ENCODE measurements at regions not wholly inside any gene's neighbourhood (a gene's known extent, or its start where the extent isn't known, plus 50 kb on each side); places are given as distances from the start of the nearest gene placed in this dataset.

- no peaks in the 10 kb centered on the region for H3K27me3 ChIP-seq (ENCODE audit: control insufficient read depth in 1 of 2, insufficient read depth in 1 of 2, low read length in 2 of 2)
- H3K27ac ChIP-seq (ENCODE audit: low read length, poor library complexity, severe bottlenecking), result no peak overlapping the region
- H2BK12ac ChIP-seq (ENCODE audit: low read length in 2 of 2), result no peak overlapping the region
- H3K4me2 ChIP-seq (ENCODE audit: low read length, poor library complexity, severe bottlenecking), result no peak overlapping the region
- 97% methylated on average over 8 of the region's 8 CpGs for WGBS
- DNase-seq, result no peak
- H3K18ac ChIP-seq (ENCODE audit: low read depth in 1 of 2, low read length in 2 of 2), result no peak overlapping the region
- H3K4ac ChIP-seq (ENCODE audit: low read depth in 1 of 2, low read length in 2 of 2), result no peak overlapping the region
- no peak overlapping the region for H2AK5ac ChIP-seq (ENCODE audit: low read length, severe bottlenecking)
- H3K9me3 ChIP-seq (ENCODE audit: control insufficient read depth, low read length), result no peaks in the 10 kb centered on the region
- no peak overlapping the region for H2BK15ac ChIP-seq (ENCODE audit: low read depth, poor library complexity, severe bottlenecking)
- H3K4me1 ChIP-seq (ENCODE audit: control insufficient read depth, insufficient read depth, low read depth, low read length), result peaks cover 5% of the 10 kb centered on the region
- H2AFZ ChIP-seq (ENCODE audit: low read depth, low read length), result no peak overlapping the region
- peaks cover 3 to 67% of the 10 kb centered on the region in 2 experiments for H3K36me3 ChIP-seq (ENCODE audit: control insufficient read depth in 1 of 2, insufficient read depth in 2 of 2, low read depth in 1 of 2, low read length in 2 of 2)
- no peak overlapping the region for H2BK5ac ChIP-seq (ENCODE audit: low read depth, low read length, poor library complexity, severe bottlenecking)
- no peak overlapping the region for H4K91ac ChIP-seq (ENCODE audit: low read length)
- H4K8ac ChIP-seq (ENCODE audit: low read length), result no peak overlapping the region
- H3K14ac ChIP-seq (ENCODE audit: low read length in 2 of 2), result no peak overlapping the region
- no peak overlapping the region for H3K9ac ChIP-seq (ENCODE audit: low read length)
- no peak overlapping the region for H2BK120ac ChIP-seq (ENCODE audit: low read depth, low read length)
- no peak overlapping the region for H3K23ac ChIP-seq (ENCODE audit: low read length in 2 of 2)
- no peaks in the 10 kb centered on the region for H3K79me1 ChIP-seq (replicated peaks; ENCODE audit: low read length, poor library complexity, severe bottlenecking)
- H3K4me3 ChIP-seq (ENCODE audit: insufficient read depth in 1 of 2, low read depth in 1 of 2, low read length in 2 of 2), result no peak overlapping the region
Measured at GRCh38 chr14:95415993-95416392, 96.3 kb upstream of the CLMN start.

DNA sequence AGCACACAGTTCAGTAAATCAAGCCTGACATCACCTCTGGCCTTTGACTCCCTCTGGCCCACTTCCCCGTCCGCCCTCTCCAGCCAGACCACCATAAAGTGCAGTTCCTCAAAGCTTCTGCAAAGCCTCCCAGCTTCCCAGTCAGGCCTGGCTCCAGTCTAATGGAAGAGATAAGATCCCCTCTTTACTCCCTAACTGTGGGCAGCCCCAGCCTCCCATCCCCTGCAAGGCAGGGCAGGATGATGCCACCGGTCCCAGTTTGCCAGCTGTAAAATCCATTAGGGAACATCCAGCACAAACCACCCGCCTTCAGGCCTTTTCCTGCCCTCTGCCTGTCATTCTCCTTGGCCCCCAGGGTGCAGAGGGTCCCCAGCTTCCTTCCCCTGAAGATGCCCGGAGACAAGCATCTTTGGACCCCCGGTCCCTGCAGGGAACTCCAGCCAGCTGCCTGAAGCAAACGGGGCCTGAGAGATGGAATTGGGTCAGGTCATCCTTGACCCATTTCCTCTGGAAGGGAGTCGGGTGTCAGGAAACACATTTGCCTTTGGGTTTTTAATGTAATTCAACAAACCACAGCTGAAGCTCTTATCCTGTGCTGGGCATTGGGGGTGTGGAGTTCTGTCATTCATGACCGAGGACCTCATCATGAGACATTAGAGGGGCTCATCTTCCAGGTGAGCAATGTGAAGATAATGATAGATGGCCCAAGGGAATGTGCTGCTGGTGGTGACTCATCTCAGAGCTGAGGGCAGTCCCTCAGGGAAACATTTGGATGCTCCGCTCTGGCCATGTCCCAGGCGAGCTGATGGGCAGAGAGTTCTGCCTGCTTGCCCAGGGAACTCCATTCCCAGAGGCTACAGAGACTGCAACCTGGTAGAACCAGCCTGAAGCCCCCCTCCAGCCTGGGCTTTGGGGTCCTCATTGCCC lies 93.8 kb upstream of the CLMN start:
- H3K36me3 ChIP-seq (ENCODE audit: control insufficient read depth in 1 of 2, insufficient read depth in 2 of 2, low read depth in 1 of 2, low read length in 2 of 2), result peaks cover 3 to 63% of the 10 kb centered on the region in 2 experiments
- H3K23ac ChIP-seq (ENCODE audit: low read length in 2 of 2), result no peak overlapping the region
- no peak overlapping the region for H3K4me2 ChIP-seq (ENCODE audit: low read length, poor library complexity, severe bottlenecking)
- no peak for DNase-seq
- no peak overlapping the region for H2BK12ac ChIP-seq (ENCODE audit: low read length in 2 of 2)
- H3K4ac ChIP-seq (ENCODE audit: low read depth in 1 of 2, low read length in 2 of 2), result no peak overlapping the region
- H4K8ac ChIP-seq (ENCODE audit: low read length), result no peak overlapping the region
- H2AK5ac ChIP-seq (ENCODE audit: low read length, severe bottlenecking), result no peak overlapping the region
- H3K27me3 ChIP-seq (ENCODE audit: control insufficient read depth in 1 of 2, insufficient read depth in 1 of 2, low read length in 2 of 2), result no peaks in the 10 kb centered on the region
- no peak overlapping the region for H3K4me3 ChIP-seq (ENCODE audit: insufficient read depth in 1 of 2, low read depth in 1 of 2, low read length in 2 of 2)
- H3K18ac ChIP-seq (ENCODE audit: low read depth in 1 of 2, low read length in 2 of 2), result no peak overlapping the region
- H3K79me1 ChIP-seq (replicated peaks; ENCODE audit: low read length, poor library complexity, severe bottlenecking), result no peaks in the 10 kb centered on the region
- no peak overlapping the region for H3K14ac ChIP-seq (ENCODE audit: low read length in 2 of 2)
- 42% methylated on average over 11 of the region's 11 CpGs for WGBS
- H4K91ac ChIP-seq (ENCODE audit: low read length), result no peak overlapping the region
- no peak overlapping the region for H2BK5ac ChIP-seq (ENCODE audit: low read depth, low read length, poor library complexity, severe bottlenecking)
- no peak overlapping the region for H2BK15ac ChIP-seq (ENCODE audit: low read depth, poor library complexity, severe bottlenecking)
- H3K9me3 ChIP-seq (ENCODE audit: control insufficient read depth, low read length), result no peaks in the 10 kb centered on the region
- H2BK120ac ChIP-seq (ENCODE audit: low read depth, low read length), result no peak overlapping the region
- no peak overlapping the region for H3K27ac ChIP-seq (ENCODE audit: low read length, poor library complexity, severe bottlenecking)
- H2AFZ ChIP-seq (ENCODE audit: low read depth, low read length), result no peak overlapping the region
- H3K4me1 ChIP-seq (ENCODE audit: control insufficient read depth, insufficient read depth, low read depth, low read length), result peaks cover 5% of the 10 kb centered on the region
- no peak overlapping the region for H3K9ac ChIP-seq (ENCODE audit: low read length)

- Histone ChIP-seq H3K14ac (ENCODE audit: low read length in 2 of 2) (no peak overlapping the region), H2AFZ (ENCODE audit: low read depth, low read length) (no peak overlapping the region), H3K4me3 (ENCODE audit: insufficient read depth in 1 of 2, low read depth in 1 of 2, low read length in 2 of 2) (no peak overlapping the region), H3K4me1 (ENCODE audit: control insufficient read depth, insufficient read depth, low read depth, low read length) (peaks cover 3% of the 10 kb centered on the region), H3K27me3 (ENCODE audit: control insufficient read depth in 1 of 2, insufficient read depth in 1 of 2, low read length in 2 of 2) (no peaks in the 10 kb centered on the region), H3K9ac (ENCODE audit: low read length) (no peak overlapping the region), H3K18ac (ENCODE audit: low read depth in 1 of 2, low read length in 2 of 2) (no peak overlapping the region), H3K4me2 (ENCODE audit: low read length, poor library complexity, severe bottlenecking) (no peak overlapping the region), H3K79me1 (replicated peaks; ENCODE audit: low read length, poor library complexity, severe bottlenecking) (no peaks in the 10 kb centered on the region), H2AK5ac (ENCODE audit: low read length, severe bottlenecking) (no peak overlapping the region), H3K9me3 (ENCODE audit: control insufficient read depth, low read length) (no peaks in the 10 kb centered on the region), H3K23ac (ENCODE audit: low read length in 2 of 2) (no peak overlapping the region), H2BK120ac (ENCODE audit: low read depth, low read length) (no peak overlapping the region), H3K36me3 (ENCODE audit: control insufficient read depth in 1 of 2, insufficient read depth in 2 of 2, low read depth in 1 of 2, low read length in 2 of 2) (peaks cover 0 to 50% of the 10 kb centered on the region in 2 experiments), H2BK15ac (ENCODE audit: low read depth, poor library complexity, severe bottlenecking) (no peak overlapping the region), H4K8ac (ENCODE audit: low read length) (no peak overlapping the region), H2BK5ac (ENCODE audit: low read depth, low read length, poor library complexity, severe bottlenecking) (no peak overlapping the region), H3K27ac (ENCODE audit: low read length, poor library complexity, severe bottlenecking) (no peak overlapping the region), H4K91ac (ENCODE audit: low read length) (no peak overlapping the region), H2BK12ac (ENCODE audit: low read length in 2 of 2) (no peak overlapping the region), H3K4ac (ENCODE audit: low read depth in 1 of 2, low read length in 2 of 2) (no peak overlapping the region)
- no peak for DNase-seq
- 96% methylated on average over 2 of the region's 2 CpGs for whole genome bisulfite sequencing
Measured at GRCh38 chr14:95410838-95411237, 91.1 kb upstream of the CLMN start.

GRCh38 chr14:95409477-95410272 lies 90.0 kb upstream of the CLMN start:
- Histone ChIP-seq H3K4me1 (ENCODE audit: control insufficient read depth, insufficient read depth, low read depth, low read length) (peaks cover 3% of the 10 kb centered on the region), H3K4ac (ENCODE audit: low read depth in 1 of 2, low read length in 2 of 2) (no peak overlapping the region), H2AK5ac (ENCODE audit: low read length, severe bottlenecking) (no peak overlapping the region), H3K4me3 (ENCODE audit: insufficient read depth in 1 of 2, low read depth in 1 of 2, low read length in 2 of 2) (no peak overlapping the region), H2BK5ac (ENCODE audit: low read depth, low read length, poor library complexity, severe bottlenecking) (no peak overlapping the region), H3K23ac (ENCODE audit: low read length in 2 of 2) (no peak overlapping the region), H3K36me3 (ENCODE audit: control insufficient read depth in 1 of 2, insufficient read depth in 2 of 2, low read depth in 1 of 2, low read length in 2 of 2) (peaks cover 0 to 47% of the 10 kb centered on the region in 2 experiments), H4K8ac (ENCODE audit: low read length) (no peak overlapping the region), H4K91ac (ENCODE audit: low read length) (no peak overlapping the region), H2BK12ac (ENCODE audit: low read length in 2 of 2) (no peak overlapping the region), H2BK15ac (ENCODE audit: low read depth, poor library complexity, severe bottlenecking) (no peak overlapping the region), H2AFZ (ENCODE audit: low read depth, low read length) (no peak overlapping the region), H2BK120ac (ENCODE audit: low read depth, low read length) (no peak overlapping the region), H3K27ac (ENCODE audit: low read length, poor library complexity, severe bottlenecking) (no peak overlapping the region), H3K9ac (ENCODE audit: low read length) (no peak overlapping the region), H3K4me2 (ENCODE audit: low read length, poor library complexity, severe bottlenecking) (no peak overlapping the region), H3K79me1 (replicated peaks; ENCODE audit: low read length, poor library complexity, severe bottlenecking) (no peaks in the 10 kb centered on the region), H3K18ac (ENCODE audit: low read depth in 1 of 2, low read length in 2 of 2) (no peak overlapping the region), H3K27me3 (ENCODE audit: control insufficient read depth in 1 of 2, insufficient read depth in 1 of 2, low read length in 2 of 2) (no peaks in the 10 kb centered on the region), H3K9me3 (ENCODE audit: control insufficient read depth, low read length) (no peaks in the 10 kb centered on the region), H3K14ac (ENCODE audit: low read length in 2 of 2) (no peak overlapping the region)
- 88% methylated on average over 12 of the region's 12 CpGs for WGBS
- DNase-seq, result no peak
